GM23338 (cell line): ENCODE measurements at regions not wholly inside any gene's neighbourhood (a gene's known extent, or its start where the extent isn't known, plus 50 kb on each side); places are given as distances from the start of the nearest gene placed in this dataset.

Source experiments
- ATAC-seq: fragments of 200-7000 bp; cut with Tn5 transposase; 3 replicates; pipeline ENCODE4 v1.9.1; 2020
- DNase-seq: peaks from one replicate; pipeline ENCODE4 v3.0.0-alpha.2; 2015; ENCODE audit warnings: low spot score
- H2AFZ ChIP-seq: fragments of 200-600 bp; sonication (generic); 2 replicates; pipeline ENCODE4 v1.8.0; 2016; ENCODE audit warnings: antibody characterized with exemption, mild to moderate bottlenecking, moderate library complexity
- H3F3A ChIP-seq: fragments of 200-600 bp; sonication (generic); replicated peaks from 2 replicates; pipeline ENCODE4 v1.8.0; 2017; ENCODE audit warnings: antibody characterized with exemption, mixed run types, low read depth
- H3K27ac ChIP-seq: fragments of 200-600 bp; sonication (generic); 2 replicates; pipeline ENCODE4 v1.6.1; 2016; ENCODE audit warnings: low read depth
- H3K27me3 ChIP-seq: fragments of 200-600 bp; sonication (generic); 2 replicates; pipeline ENCODE4 v1.8.0; 2016; ENCODE audit warnings: mild to moderate bottlenecking, mixed run types, moderate library complexity; ENCODE audit not compliant: insufficient read depth
- H3K36me3 ChIP-seq: fragments of 200-600 bp; sonication (generic); 2 replicates; pipeline ENCODE4 v1.8.0; 2016; ENCODE audit warnings: mild to moderate bottlenecking; ENCODE audit not compliant: insufficient read depth
- H3K4me1 ChIP-seq: fragments of 200-600 bp; sonication (generic); 2 replicates; pipeline ENCODE4 v1.8.0; 2016; ENCODE audit warnings: mild to moderate bottlenecking, moderate library complexity; ENCODE audit not compliant: insufficient read depth
- H3K4me2 ChIP-seq: fragments of 200-600 bp; sonication (generic); 2 replicates; pipeline ENCODE4 v1.7.1; 2017; ENCODE audit warnings: mixed run types
- H3K4me3 ChIP-seq: fragments of 200-600 bp; sonication (generic); 2 replicates; pipeline ENCODE4 v1.6.1; 2016; ENCODE audit warnings: mixed run types
- H3K79me2 ChIP-seq: fragments of 200-600 bp; sonication (generic); replicated peaks from 2 replicates; pipeline ENCODE4 v1.8.0; 2017; ENCODE audit warnings: mild to moderate bottlenecking; ENCODE audit not compliant: insufficient read depth
- H3K9me2 ChIP-seq: fragments of 200-600 bp; sonication (generic); 2 replicates; pipeline ENCODE4 v1.8.0; 2017; ENCODE audit not compliant: insufficient read depth
- H4K20me1 ChIP-seq: fragments of 200-600 bp; sonication (generic); replicated peaks from 2 replicates; pipeline ENCODE4 v1.8.0; 2017; ENCODE audit warnings: mild to moderate bottlenecking; ENCODE audit not compliant: insufficient read depth
- H3K27ac Mint-ChIP-seq: 2 replicates; pipeline ENCODE4 v1.8.0; 2020; ENCODE audit warnings: inconsistent platforms, mild to moderate bottlenecking, moderate library complexity, mixed read lengths
- H3K27me3 Mint-ChIP-seq: 3 replicates; pipeline ENCODE4 v1.8.0; 2022; ENCODE audit warnings: low read depth, mild to moderate bottlenecking, moderate library complexity, mixed read lengths, inconsistent platforms; ENCODE audit not compliant: insufficient read depth, poor library complexity
- H3K36me3 Mint-ChIP-seq: 3 replicates; pipeline ENCODE4 v1.8.0; 2021; ENCODE audit warnings: low read depth, mild to moderate bottlenecking, inconsistent platforms, moderate library complexity, mixed read lengths
- H3K4me1 Mint-ChIP-seq: 3 replicates; pipeline ENCODE4 v1.8.0; 2020; ENCODE audit warnings: mild to moderate bottlenecking, inconsistent platforms, mixed read lengths
- H3K4me3 Mint-ChIP-seq: 3 replicates; pipeline ENCODE4 v1.8.0; 2021; ENCODE audit warnings: moderate library complexity, mild to moderate bottlenecking, inconsistent platforms, mixed read lengths
- H3K9me3 Mint-ChIP-seq: 3 replicates; pipeline ENCODE4 v1.8.0; 2020; ENCODE audit warnings: moderate library complexity, mild to moderate bottlenecking, inconsistent platforms, mixed read lengths
- CREB1 ChIP-seq: fragments of 250-450 bp; sonication (Bioruptor Pico); IDR thresholded peaks from 2 replicates; pipeline ENCODE4 v1.5.0; 2020; ENCODE audit warnings: low read depth, mild to moderate bottlenecking, moderate library complexity
- CTCF ChIP-seq, 2 experiments: fragments of 200-600 bp in 1 of 2; sonication (generic) in 1 of 2; conservative IDR thresholded peaks; 2 replicates each; pipeline versions ENCODE4 v1.5.1 to v1.6.1; 2016 to 2017; ENCODE audit warnings: antibody characterized with exemption in 2 of 2, low read depth in 2 of 2, mild to moderate bottlenecking in 2 of 2, moderate library complexity in 1 of 2
- ETS1 ChIP-seq: IDR thresholded peaks from 2 replicates; pipeline ENCODE4 v1.6.1; 2016; ENCODE audit warnings: antibody characterized with exemption
- EZH2 ChIP-seq: fragments of 200-600 bp; sonication (generic); IDR thresholded peaks from one replicate; pipeline ENCODE4 v1.8.0; 2017; ENCODE audit warnings: antibody characterized with exemption, mild to moderate bottlenecking, low read depth; ENCODE audit not compliant: unreplicated experiment
- EZH2phosphoT487 ChIP-seq: fragments of 200-600 bp; sonication (generic); IDR thresholded peaks from one replicate; pipeline ENCODE4 v1.8.1; 2018; ENCODE audit warnings: antibody characterized with exemption; ENCODE audit not compliant: unreplicated experiment
- JUNB ChIP-seq: IDR thresholded peaks from one replicate; pipeline ENCODE4 v1.6.1; 2016; ENCODE audit warnings: antibody characterized with exemption; ENCODE audit not compliant: unreplicated experiment
- NANOG ChIP-seq: IDR thresholded peaks from 2 replicates; pipeline ENCODE4 v1.6.1; 2016; ENCODE audit warnings: antibody characterized with exemption, borderline replicate concordance
- POLR2AphosphoS5 ChIP-seq: IDR thresholded peaks from 2 replicates; pipeline ENCODE4 v1.6.1; 2016; ENCODE audit warnings: antibody characterized with exemption, low read depth
- REST ChIP-seq: IDR thresholded peaks from one replicate; pipeline ENCODE4 v1.6.1; 2018; ENCODE audit warnings: antibody characterized with exemption; ENCODE audit not compliant: unreplicated experiment
- STAT1 ChIP-seq: IDR thresholded peaks from one replicate; pipeline ENCODE4 v1.6.1; 2016; ENCODE audit warnings: antibody characterized with exemption; ENCODE audit not compliant: unreplicated experiment
- ZNF114 ChIP-seq: fragments of 250-450 bp; sonication (Bioruptor Pico); IDR thresholded peaks from 2 replicates; pipeline ENCODE4 v1.5.0; 2020; ENCODE audit warnings: mild to moderate bottlenecking, moderate library complexity
- ZNF331 ChIP-seq: fragments of 250-450 bp; sonication (Bioruptor Pico); IDR thresholded peaks from 2 replicates; pipeline ENCODE4 v1.5.0; 2020; ENCODE audit warnings: low read depth, mild to moderate bottlenecking, moderate library complexity
- ZNF462 ChIP-seq: fragments of 250-450 bp; sonication (Bioruptor Pico); IDR thresholded peaks from 2 replicates; pipeline ENCODE4 v1.5.0; 2020; ENCODE audit warnings: mild to moderate bottlenecking, moderate library complexity

- Mint-ChIP-seq H3K36me3 (peaks cover 41% of the 10 kb centered on the region), H3K9me3 (peaks cover 28% of the 10 kb centered on the region), H3K27ac (no peak overlapping the region), H3K27me3 (peaks cover 8% of the 10 kb centered on the region), H3K4me3 (no peak overlapping the region), H3K4me1 (peaks cover 16% of the 10 kb centered on the region)
- Histone ChIP-seq H4K20me1 (no peaks in the 10 kb centered on the region), H3K4me3 (no peak overlapping the region), H2AFZ (no peak overlapping the region), H3K79me2 (no peaks in the 10 kb centered on the region), H3K4me1 (peaks cover 14% of the 10 kb centered on the region; the same call in 1 of the 2 replicates), H3K27me3 (no peaks in the 10 kb centered on the region), H3F3A (no peaks in the 10 kb centered on the region), H3K9me2 (peaks cover 8% of the 10 kb centered on the region), H3K36me3 (no peaks in the 10 kb centered on the region; the same call in 1 of the 2 replicates), H3K4me2 (no peak overlapping the region), H3K27ac (no peak overlapping the region)
- DNase-seq (no peak), ATAC-seq (no peak)
- TF ChIP-seq ETS1 (no peak), REST (no peak), ZNF462 (CRISPR knock-in tag) (no peak), JUNB (no peak), ZNF114 (CRISPR knock-in tag) (no peak), NANOG (no peak), STAT1 (no peak), ZNF331 (CRISPR knock-in tag) (no peak), EZH2 (no peak), POLR2AphosphoS5 (no peak), CTCF (conservative IDR thresholded peaks at IDR 0.05; ENCODE audit: low read depth in 2 of 2) (no peak), CREB1 (CRISPR knock-in tag) (no peak), EZH2phosphoT487 (no peak)
Measured at GRCh38 chr5:124227914-124228313, 518.5 kb downstream of the ZNF608 start.
